Endothelial cell (in vitro differentiated cells): ENCODE measurements at regions not wholly inside any gene's neighbourhood (a gene's known extent, or its start where the extent isn't known, plus 50 kb on each side); places are given as distances from the start of the nearest gene placed in this dataset.
"Not testable (repeated sequence)": the region's sequence is repeated elsewhere in the genome, so short reads cannot be mapped to it uniquely, and the experiment has no call there.

Source experiments
- DNase-seq: peaks from one replicate; pipeline ENCODE4 v3.0.0; 2021; ENCODE audit warnings: low spot score
- H3K27ac Mint-ChIP-seq: one replicate; pipeline ENCODE4 v1.8.0; 2021; ENCODE audit warnings: mixed read lengths, inconsistent platforms; ENCODE audit not compliant: unreplicated experiment
- H3K27me3 Mint-ChIP-seq: one replicate; pipeline ENCODE4 v1.8.0; 2021; ENCODE audit warnings: mild to moderate bottlenecking, moderate library complexity, mixed read lengths, inconsistent platforms; ENCODE audit not compliant: unreplicated experiment
- H3K36me3 Mint-ChIP-seq: one replicate; pipeline ENCODE4 v1.8.0; 2021; ENCODE audit warnings: mild to moderate bottlenecking, low read depth, mixed read lengths, inconsistent platforms; ENCODE audit not compliant: unreplicated experiment
- H3K4me1 Mint-ChIP-seq: one replicate; pipeline ENCODE4 v1.8.0; 2021; ENCODE audit warnings: mild to moderate bottlenecking, mixed read lengths, inconsistent platforms; ENCODE audit not compliant: unreplicated experiment
- H3K4me3 Mint-ChIP-seq: one replicate; pipeline ENCODE4 v1.8.0; 2021; ENCODE audit warnings: mild to moderate bottlenecking, mixed read lengths, inconsistent platforms; ENCODE audit not compliant: unreplicated experiment
- H3K9me3 Mint-ChIP-seq: one replicate; pipeline ENCODE4 v1.8.0; 2021; ENCODE audit warnings: mixed read lengths, inconsistent platforms; ENCODE audit not compliant: unreplicated experiment
- CTCF ChIP-seq: fragments of 200-600 bp; sonication (generic); IDR thresholded peaks from one replicate; pipeline ENCODE4 v1.5.0; 2021; ENCODE audit warnings: antibody characterized with exemption; ENCODE audit not compliant: unreplicated experiment

- Mint-ChIP-seq H3K27ac (no peak overlapping the region), H3K36me3 (peaks cover 5% of the 10 kb centered on the region), H3K4me1 (no peaks in the 10 kb centered on the region), H3K4me3 (no peak overlapping the region), H3K9me3 (no peaks in the 10 kb centered on the region), H3K27me3 (peaks cover 16% of the 10 kb centered on the region)
- DNase-seq = no peak
- no peak for TF ChIP-seq CTCF
Observed at GRCh38 chr7:155394413-155394812, 63.5 kb upstream of the EN2 start.

GRCh38 chr7:155395176-155395797 lies 62.6 kb upstream of the EN2 start:
- no peak for TF ChIP-seq CTCF
- Mint-ChIP-seq H3K36me3 (peaks cover 5% of the 10 kb centered on the region), H3K27ac (no peak overlapping the region), H3K4me1 (no peaks in the 10 kb centered on the region), H3K9me3 (no peaks in the 10 kb centered on the region), H3K4me3 (no peak overlapping the region), H3K27me3 (peaks cover 18% of the 10 kb centered on the region)
- no peak for DNase-seq

- Mint-ChIP-seq H3K27me3 (peaks cover 15% of the 10 kb centered on the region), H3K4me3 (no peak overlapping the region), H3K9me3 (no peaks in the 10 kb centered on the region), H3K36me3 (peaks cover 5% of the 10 kb centered on the region), H3K27ac (no peak overlapping the region), H3K4me1 (no peaks in the 10 kb centered on the region)
- DNase-seq = no peak
- no peak for TF ChIP-seq CTCF
Observed at GRCh38 chr7:155396661-155397060, 61.3 kb upstream of the EN2 start.

GRCh38 chr7:155397758-155398714 lies 59.9 kb upstream of the EN2 start:
- H3K27ac Mint-ChIP-seq, H3K4me1 Mint-ChIP-seq, H3K9me3 Mint-ChIP-seq, H3K4me3 Mint-ChIP-seq, H3K36me3 Mint-ChIP-seq, DNase-seq: not testable (repeated sequence)
- H3K27me3 Mint-ChIP-seq = peaks cover 15% of the 10 kb centered on the region

GRCh38 chr7:155398944-155399343 lies 59.0 kb upstream of the EN2 start:
- TF ChIP-seq CTCF = no peak
- H3K9me3 Mint-ChIP-seq = no peaks in the 10 kb centered on the region
- peaks cover 5% of the 10 kb centered on the region for H3K36me3 Mint-ChIP-seq
- no peak for DNase-seq
- H3K27ac Mint-ChIP-seq = no peak overlapping the region
- H3K27me3 Mint-ChIP-seq = peaks cover 17% of the 10 kb centered on the region
- H3K4me1 Mint-ChIP-seq = no peaks in the 10 kb centered on the region
- no peak overlapping the region for H3K4me3 Mint-ChIP-seq
